ENCODE measurements at regions not wholly inside any gene's neighbourhood (a gene's known extent, or its start where the extent isn't known, plus 50 kb on each side); places are given as distances from the start of the nearest gene placed in this dataset.

DNA sequence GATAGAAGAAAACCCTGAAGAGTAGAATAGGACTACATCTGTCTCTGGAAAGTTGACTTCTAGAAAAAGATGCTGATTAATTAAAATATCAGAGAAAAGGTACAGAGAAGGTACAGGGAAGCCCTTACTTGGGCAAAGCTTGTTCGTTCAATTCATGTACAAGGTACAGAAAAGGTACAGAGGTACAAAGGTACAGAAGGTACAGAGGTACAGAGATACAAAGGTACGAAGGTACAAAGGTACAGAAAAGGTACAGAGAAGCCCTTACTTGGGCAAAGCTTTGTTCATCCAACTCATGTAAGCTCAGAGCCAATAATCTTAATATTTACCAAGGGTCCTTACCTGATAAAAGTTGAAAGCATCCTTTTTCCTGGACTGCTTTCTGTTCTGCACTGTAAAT, 182.3 kb downstream of the PCSK1 start:
- H3K27ac ChIP-seq, result no peak overlapping the region
- H3K36me3 ChIP-seq, result no peaks in the 10 kb centered on the region
- no peaks in the 10 kb centered on the region for H3K9me3 ChIP-seq
- intact Hi-C loops (cut with DNase I; ENCODE audit: low total_unique reads) (no loop called here), in situ Hi-C loops (cut with MboI; ENCODE audit: low pct_ligation_motif_present in 1 of 4, low pct_unique_long_range_greater_than_20kb in 1 of 4, low sequenced_read_pairs in 3 of 4) (no loop called here)
- TF ChIP-seq EP300 (IDR thresholded peaks at IDR 0.05; ENCODE audit: low read depth) (no peak), POLR2AphosphoS5 (IDR thresholded peaks at IDR 0.05) (no peak), POLR2A (IDR thresholded peaks at IDR 0.05) (no peak)
- TF ChIP-seq, protein P1, sequence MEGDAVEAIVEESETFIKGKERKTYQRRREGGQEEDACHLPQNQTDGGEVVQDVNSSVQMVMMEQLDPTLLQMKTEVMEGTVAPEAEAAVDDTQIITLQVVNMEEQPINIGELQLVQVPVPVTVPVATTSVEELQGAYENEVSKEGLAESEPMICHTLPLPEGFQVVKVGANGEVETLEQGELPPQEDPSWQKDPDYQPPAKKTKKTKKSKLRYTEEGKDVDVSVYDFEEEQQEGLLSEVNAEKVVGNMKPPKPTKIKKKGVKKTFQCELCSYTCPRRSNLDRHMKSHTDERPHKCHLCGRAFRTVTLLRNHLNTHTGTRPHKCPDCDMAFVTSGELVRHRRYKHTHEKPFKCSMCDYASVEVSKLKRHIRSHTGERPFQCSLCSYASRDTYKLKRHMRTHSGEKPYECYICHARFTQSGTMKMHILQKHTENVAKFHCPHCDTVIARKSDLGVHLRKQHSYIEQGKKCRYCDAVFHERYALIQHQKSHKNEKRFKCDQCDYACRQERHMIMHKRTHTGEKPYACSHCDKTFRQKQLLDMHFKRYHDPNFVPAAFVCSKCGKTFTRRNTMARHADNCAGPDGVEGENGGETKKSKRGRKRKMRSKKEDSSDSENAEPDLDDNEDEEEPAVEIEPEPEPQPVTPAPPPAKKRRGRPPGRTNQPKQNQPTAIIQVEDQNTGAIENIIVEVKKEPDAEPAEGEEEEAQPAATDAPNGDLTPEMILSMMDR (IDR thresholded peaks at IDR 0.05), result no peak
- H3K27me3 ChIP-seq, result no peaks in the 10 kb centered on the region
- DNase-seq, result no peak
- 78 to 86% methylated on average over 2 of the region's 2 CpGs for WGBS, 2 donors (ENCODE audit: low coverage in 1 of 2)
- peaks cover 0 to 10% (median 0%) of the 10 kb centered on the region in 4 donors for H3K4me1 ChIP-seq
- H3K4me3 ChIP-seq, result no peak overlapping the region

DNA sequence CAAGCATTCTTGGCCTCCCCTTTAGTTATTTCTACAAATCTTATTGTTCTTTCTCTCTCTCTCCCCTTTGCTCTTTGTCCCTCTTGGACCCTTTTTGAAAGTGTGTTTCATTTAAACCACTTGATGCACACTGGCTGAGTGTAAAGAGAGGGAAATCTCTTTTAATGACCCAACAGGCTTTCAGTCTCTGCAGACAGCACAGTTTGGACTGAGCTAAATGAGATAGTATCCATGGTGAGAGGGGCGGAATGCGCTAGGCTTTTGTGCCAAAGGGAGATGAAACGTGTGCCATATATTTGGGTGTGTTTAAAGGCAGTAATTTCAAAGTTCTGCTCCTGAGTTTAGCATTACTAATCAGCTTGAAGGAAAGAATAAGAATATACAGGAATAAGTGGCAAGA, 184.9 kb downstream of the PCSK1 start:
- H3K4me1 ChIP-seq, result peaks cover 0 to 10% (median 0%) of the 10 kb centered on the region in 4 donors
- no peak overlapping the region for H3K27ac ChIP-seq
- DNase-seq, result no peak
- H3K4me3 ChIP-seq, result no peak overlapping the region
- no peaks in the 10 kb centered on the region for H3K36me3 ChIP-seq
- in situ Hi-C loops (cut with MboI; ENCODE audit: low pct_ligation_motif_present in 1 of 4, low pct_unique_long_range_greater_than_20kb in 1 of 4, low sequenced_read_pairs in 3 of 4), result no loop called here
- no peaks in the 10 kb centered on the region for H3K27me3 ChIP-seq
- H3K9me3 ChIP-seq, result no peaks in the 10 kb centered on the region
- WGBS, 2 donors (ENCODE audit: low coverage in 1 of 2), result 60 to 72% methylated on average over 3 of the region's 3 CpGs
- TF ChIP-seq EP300 (IDR thresholded peaks at IDR 0.05; ENCODE audit: low read depth), result no peak
- TF ChIP-seq, protein P1 (IDR thresholded peaks at IDR 0.05), result no peak
- no peak for TF ChIP-seq POLR2A (IDR thresholded peaks at IDR 0.05)
- no peak for TF ChIP-seq POLR2AphosphoS5 (IDR thresholded peaks at IDR 0.05)
- intact Hi-C loops (cut with DNase I; ENCODE audit: low total_unique reads), result no loop called here

DNA sequence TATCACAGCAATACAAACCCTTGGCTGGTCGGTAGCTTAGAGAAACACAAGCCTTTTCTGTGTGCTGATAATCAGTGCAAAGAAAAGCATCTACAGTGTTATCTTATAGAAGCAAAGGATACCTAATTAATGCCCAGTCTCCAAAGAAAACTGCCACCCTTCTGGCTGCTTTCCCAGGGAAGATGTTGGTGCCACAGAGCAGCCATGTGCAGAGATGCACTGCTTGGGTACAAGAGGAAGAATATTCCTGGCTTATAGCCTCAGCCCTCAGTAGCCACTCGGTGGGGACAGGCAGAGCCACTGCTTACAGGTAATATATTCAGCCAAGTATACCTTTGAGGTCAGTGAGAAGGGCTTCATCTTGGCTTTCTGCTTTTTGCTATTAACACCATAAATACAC, 185.3 kb downstream of the PCSK1 start:
- 49% methylated on average over 2 of the region's 2 CpGs; no CpG with 5 or more reads in 1 of the 2 donors for WGBS, 2 donors (ENCODE audit: low coverage in 1 of 2)

DNA sequence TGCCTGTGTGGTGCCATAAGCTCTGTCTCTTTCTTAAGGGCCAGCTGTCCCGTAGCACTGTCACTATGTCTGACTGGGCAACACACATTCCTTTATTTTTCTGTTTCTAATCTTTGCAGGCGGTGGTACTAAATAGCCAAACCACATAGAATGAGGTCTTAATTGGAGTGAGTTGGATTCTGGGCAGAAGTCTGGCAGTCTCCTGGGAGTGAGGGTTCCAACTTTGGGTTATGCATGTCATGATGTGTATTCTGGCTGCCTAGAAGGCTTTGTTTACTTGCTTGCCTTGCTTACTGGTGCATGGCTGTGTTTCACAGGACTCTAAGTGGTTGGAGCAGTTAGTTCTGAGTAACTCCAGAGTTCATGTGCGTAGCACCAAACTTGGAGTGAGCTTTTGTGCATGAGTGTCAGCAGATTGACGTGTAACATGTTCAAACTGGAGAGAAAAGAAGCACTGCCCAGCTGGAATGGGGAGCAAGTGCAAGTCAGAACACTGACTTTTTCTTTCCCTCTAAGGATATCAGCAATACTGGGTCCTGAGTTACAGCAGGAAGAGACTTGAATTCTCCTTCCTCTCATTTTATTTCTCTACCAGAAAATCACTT, 185.8 kb downstream of the PCSK1 start:
- no peaks in the 10 kb centered on the region for H3K27me3 ChIP-seq
- H3K4me3 ChIP-seq, result no peak overlapping the region
- no peak overlapping the region for H3K27ac ChIP-seq
- peaks cover 0 to 10% (median 0%) of the 10 kb centered on the region in 4 donors for H3K4me1 ChIP-seq
- in situ Hi-C loops (cut with MboI; ENCODE audit: low pct_ligation_motif_present in 1 of 4, low pct_unique_long_range_greater_than_20kb in 1 of 4, low sequenced_read_pairs in 3 of 4), result no loop called here
- intact Hi-C loops (cut with DNase I; ENCODE audit: low total_unique reads), result no loop called here
- 64 to 69% methylated on average over 4 of the region's 4 CpGs for WGBS, 2 donors (ENCODE audit: low coverage in 1 of 2)
- no peak for DNase-seq
- H3K9me3 ChIP-seq, result no peaks in the 10 kb centered on the region
- peak in 1 of 3 donors; percentile 10 for TF ChIP-seq POLR2AphosphoS5 (IDR thresholded peaks at IDR 0.05)
- no peak for TF ChIP-seq EP300 (IDR thresholded peaks at IDR 0.05; ENCODE audit: low read depth)
- no peaks in the 10 kb centered on the region for H3K36me3 ChIP-seq

More for the DNA sequence above, 185.3 kb downstream of the PCSK1 start:
- in situ Hi-C loops (cut with MboI; ENCODE audit: low pct_ligation_motif_present in 1 of 4, low pct_unique_long_range_greater_than_20kb in 1 of 4, low sequenced_read_pairs in 3 of 4) (no loop called here), intact Hi-C loops (cut with DNase I; ENCODE audit: low total_unique reads) (no loop called here)
- Histone ChIP-seq H3K27ac (no peak overlapping the region), H3K4me1 (peaks cover 0 to 10% (median 0%) of the 10 kb centered on the region in 4 donors), H3K4me3 (no peak overlapping the region), H3K36me3 (no peaks in the 10 kb centered on the region), H3K27me3 (no peaks in the 10 kb centered on the region), H3K9me3 (no peaks in the 10 kb centered on the region)
- DNase-seq, result no peak
- TF ChIP-seq EP300 (IDR thresholded peaks at IDR 0.05; ENCODE audit: low read depth) (no peak), POLR2A (IDR thresholded peaks at IDR 0.05) (no peak), POLR2AphosphoS5 (IDR thresholded peaks at IDR 0.05) (no peak)
- TF ChIP-seq, protein P1 (IDR thresholded peaks at IDR 0.05), result no peak
